ENCODE measurements at regions not wholly inside any gene's neighbourhood (a gene's known extent, or its start where the extent isn't known, plus 50 kb on each side); places are given as distances from the start of the nearest gene placed in this dataset.

GRCh38 chr20:20890751-20891150, 178.3 kb upstream of the RALGAPA2 start:
- TF ChIP-seq, protein P1, sequence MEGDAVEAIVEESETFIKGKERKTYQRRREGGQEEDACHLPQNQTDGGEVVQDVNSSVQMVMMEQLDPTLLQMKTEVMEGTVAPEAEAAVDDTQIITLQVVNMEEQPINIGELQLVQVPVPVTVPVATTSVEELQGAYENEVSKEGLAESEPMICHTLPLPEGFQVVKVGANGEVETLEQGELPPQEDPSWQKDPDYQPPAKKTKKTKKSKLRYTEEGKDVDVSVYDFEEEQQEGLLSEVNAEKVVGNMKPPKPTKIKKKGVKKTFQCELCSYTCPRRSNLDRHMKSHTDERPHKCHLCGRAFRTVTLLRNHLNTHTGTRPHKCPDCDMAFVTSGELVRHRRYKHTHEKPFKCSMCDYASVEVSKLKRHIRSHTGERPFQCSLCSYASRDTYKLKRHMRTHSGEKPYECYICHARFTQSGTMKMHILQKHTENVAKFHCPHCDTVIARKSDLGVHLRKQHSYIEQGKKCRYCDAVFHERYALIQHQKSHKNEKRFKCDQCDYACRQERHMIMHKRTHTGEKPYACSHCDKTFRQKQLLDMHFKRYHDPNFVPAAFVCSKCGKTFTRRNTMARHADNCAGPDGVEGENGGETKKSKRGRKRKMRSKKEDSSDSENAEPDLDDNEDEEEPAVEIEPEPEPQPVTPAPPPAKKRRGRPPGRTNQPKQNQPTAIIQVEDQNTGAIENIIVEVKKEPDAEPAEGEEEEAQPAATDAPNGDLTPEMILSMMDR (IDR thresholded peaks at IDR 0.05 in 4 of 5, conservative IDR thresholded peaks at IDR 0.05 in 1 of 5): no peak
- TF ChIP-seq POLR2A (IDR thresholded peaks at IDR 0.05): no peak
